Bronchial epithelial cell (primary cell): ENCODE measurements at regions not wholly inside any gene's neighbourhood (a gene's known extent, or its start where the extent isn't known, plus 50 kb on each side); places are given as distances from the start of the nearest gene placed in this dataset.

Experiments used
- DNase-seq: peaks from one replicate; pipeline ENCODE4 v3.0.0-alpha.2; 2010; ENCODE audit warnings: low read depth
- FAIRE-seq: peaks from 2 replicates; lab custom pipeline; 2011; peaks lifted over from hg19 to GRCh38; lab: Jason Lieb, UNC
- H3K27me3 ChIP-seq: 2 replicates; pipeline ENCODE4 v1.5.1; 2011; ENCODE audit warnings: low read length; ENCODE audit not compliant: control insufficient read depth, insufficient read depth
- H3K36me3 ChIP-seq: 2 replicates; pipeline ENCODE4 v1.5.1; 2011; ENCODE audit warnings: low read length; ENCODE audit not compliant: control insufficient read depth, insufficient read depth
- H3K4me3 ChIP-seq: 2 replicates; pipeline ENCODE4 v1.5.1; 2011; ENCODE audit warnings: mild to moderate bottlenecking, low read depth, low read length, control low read depth
- CTCF ChIP-seq: IDR thresholded peaks from 2 replicates; pipeline ENCODE4 v1.5.1; 2011; ENCODE audit warnings: mild to moderate bottlenecking, moderate library complexity, low read length, control low read depth, inconsistent platforms; ENCODE audit not compliant: insufficient read depth, severe bottlenecking

DNA sequence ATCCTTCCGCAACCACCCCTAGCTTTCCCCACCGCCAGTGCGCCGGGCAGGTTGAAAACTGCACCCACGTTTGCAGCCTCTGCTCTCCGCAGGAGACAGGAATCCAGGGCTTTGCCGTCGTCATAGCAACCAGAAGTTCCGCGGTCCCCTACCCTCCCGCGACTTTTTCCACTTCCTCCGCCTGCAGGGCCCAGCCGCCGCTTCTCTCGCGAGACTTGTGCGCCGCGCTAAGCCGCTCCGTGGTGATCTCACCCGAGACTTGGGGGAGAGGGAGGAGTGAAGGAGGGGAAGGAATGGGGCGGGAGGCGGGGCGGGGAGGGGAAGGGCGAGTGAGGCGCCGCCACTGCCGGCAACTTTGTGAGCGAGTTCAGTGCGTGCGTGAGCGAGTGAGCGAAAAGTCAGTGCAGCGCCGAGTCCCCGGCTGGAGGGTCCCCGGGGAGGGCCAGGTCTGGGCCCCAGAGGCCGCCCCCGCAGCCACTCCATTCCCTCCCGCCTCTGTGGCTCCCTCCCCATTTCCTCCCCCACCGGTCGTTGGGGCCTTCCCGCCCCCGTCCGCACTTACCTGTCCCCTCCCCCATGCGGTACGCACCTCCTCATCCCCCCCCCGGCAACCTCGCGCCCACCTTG lies 413.0 kb downstream of the PCNX1 start, which contains the start of gene SIPA1L1:
SIPA1L1 (plus strand) TSS at position 370 of the 627 bp plus-strand sequence.
- Histone ChIP-seq H3K4me3 (peak within 1 kb of the TSS; percentile 92), H3K27me3 (no peaks in the 10 kb centered on the region), H3K36me3 (no peaks in the 10 kb centered on the region)
- DNase-seq, result peak; percentile 90
- no peak for FAIRE-seq
- no peak for TF ChIP-seq CTCF

- H3K27me3 ChIP-seq, result no peaks in the 10 kb centered on the region
- peak; percentile 17 for DNase-seq
- TF ChIP-seq CTCF, result no peak
- H3K36me3 ChIP-seq, result no peaks in the 10 kb centered on the region
- H3K4me3 ChIP-seq, result peak overlapping the region; percentile 92
- no peak for FAIRE-seq
Measured at GRCh38 chr14:71320734-71321573, 413.7 kb downstream of the PCNX1 start.

DNA sequence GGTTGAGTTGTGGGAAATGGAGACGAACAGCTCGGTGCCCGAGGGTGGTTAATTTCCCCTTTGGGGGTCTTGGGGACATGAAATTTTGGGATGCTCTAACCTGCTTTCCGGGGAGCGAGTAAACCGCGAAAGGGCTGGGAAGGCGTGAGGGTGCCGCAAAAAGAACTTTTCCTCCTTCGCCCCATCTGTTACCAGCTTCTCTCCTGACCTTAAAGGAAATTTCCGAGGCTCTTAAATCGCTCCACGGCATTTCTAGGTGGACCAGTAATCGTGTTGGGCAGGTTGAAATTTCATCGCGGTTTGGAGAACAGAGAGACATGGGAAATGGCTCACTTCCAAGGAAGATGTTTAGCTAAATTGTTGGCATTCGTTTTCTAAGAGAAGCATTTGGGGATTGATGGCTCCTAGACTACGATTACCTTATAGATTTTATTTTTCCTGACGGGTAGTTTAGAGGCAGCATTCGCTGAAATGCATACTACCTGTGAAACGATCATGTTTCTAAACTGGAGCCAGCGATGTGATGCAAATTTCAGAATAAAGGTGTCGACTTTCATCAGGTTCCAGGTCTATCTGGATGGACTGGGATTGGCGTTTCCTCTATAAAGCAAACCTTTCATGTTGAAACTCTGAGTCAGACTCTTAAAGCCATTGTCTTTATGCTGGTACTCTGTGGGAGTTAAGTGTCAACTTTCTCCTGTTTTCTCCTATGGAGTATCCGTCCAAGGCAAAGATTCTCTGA lies 414.5 kb downstream of the PCNX1 start:
- FAIRE-seq (no peak), DNase-seq (peak; percentile 92)
- TF ChIP-seq CTCF, result no peak
- Histone ChIP-seq H3K36me3 (no peaks in the 10 kb centered on the region), H3K27me3 (no peaks in the 10 kb centered on the region), H3K4me3 (peak overlapping the region; percentile 92)

GRCh38 chr14:71322655-71323250 lies 415.5 kb downstream of the PCNX1 start:
- Histone ChIP-seq H3K4me3 (peak overlapping the region; percentile 12), H3K27me3 (no peaks in the 10 kb centered on the region), H3K36me3 (no peaks in the 10 kb centered on the region)
- peak; percentile 54 for TF ChIP-seq CTCF
- FAIRE-seq, result no peak
- peak; percentile 63 for DNase-seq

DNA sequence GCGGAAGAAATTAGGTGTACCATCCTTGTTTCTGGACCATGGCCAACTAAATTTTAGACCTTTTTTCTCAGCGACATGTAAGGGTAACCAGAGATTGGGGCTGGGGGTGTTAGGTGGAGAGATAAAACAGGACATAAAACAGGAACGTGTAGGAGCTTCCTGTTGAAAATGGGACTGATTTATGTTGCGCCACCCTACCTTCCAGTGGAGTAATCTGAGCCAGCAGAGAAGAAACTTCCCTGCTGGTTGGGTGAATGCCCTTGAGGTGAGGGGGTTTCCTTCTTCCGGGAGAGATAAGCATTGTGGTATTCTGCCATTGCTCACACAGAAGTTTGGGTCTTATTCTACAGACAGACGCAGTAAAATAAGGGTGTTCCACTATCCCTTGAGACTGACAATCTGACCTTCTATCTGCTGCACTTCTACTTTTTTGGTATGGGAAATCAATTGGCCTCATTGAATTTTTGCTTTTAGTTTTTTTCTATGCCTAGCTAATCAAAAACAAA lies 417.6 kb downstream of the PCNX1 start:
- Histone ChIP-seq H3K4me3 (no peak overlapping the region), H3K36me3 (no peaks in the 10 kb centered on the region), H3K27me3 (no peaks in the 10 kb centered on the region)
- DNase-seq (peak; percentile 80), FAIRE-seq (no peak)
- no peak for TF ChIP-seq CTCF
